Fibroblast of pulmonary artery (primary cell): ENCODE measurements at regions not wholly inside any gene's neighbourhood (a gene's known extent, or its start where the extent isn't known, plus 50 kb on each side); places are given as distances from the start of the nearest gene placed in this dataset.

Experiments
- DNase-seq: peaks from one replicate; pipeline ENCODE4 v3.0.0-alpha.2; 2010; ENCODE audit warnings: low read depth
- H3K4me3 ChIP-seq: replicated peaks from 2 replicates; pipeline ENCODE4 v1.5.1; 2011; ENCODE audit warnings: low read depth, mild to moderate bottlenecking, control low read depth, low read length, moderate library complexity
- CTCF ChIP-seq: IDR thresholded peaks from 2 replicates; pipeline ENCODE4 v1.5.1; 2011; ENCODE audit warnings: mild to moderate bottlenecking, control low read depth, low read length, inconsistent platforms; ENCODE audit errors: missing control alignments

- TF ChIP-seq CTCF: no peak
- no peak for DNase-seq
- no peak overlapping the region for H3K4me3 ChIP-seq
Observed at GRCh38 chr4:144901141-144901540, 196.9 kb downstream of the ANAPC10 start.

GRCh38 chr4:144902614-144903013 is 195.4 kb downstream of the ANAPC10 start:
- DNase-seq: no peak
- H3K4me3 ChIP-seq: no peak overlapping the region
- no peak for TF ChIP-seq CTCF

- H3K4me3 ChIP-seq: no peak overlapping the region
- peak; percentile 77 for DNase-seq
- TF ChIP-seq CTCF: no peak
Observed at GRCh38 chr4:144903953-144904711, 193.9 kb downstream of the ANAPC10 start.

GRCh38 chr4:144905286-144905685 is 192.7 kb downstream of the ANAPC10 start:
- DNase-seq: peak; percentile 16
- no peak overlapping the region for H3K4me3 ChIP-seq
- no peak for TF ChIP-seq CTCF

GRCh38 chr4:144906181-144906925 is 191.6 kb downstream of the ANAPC10 start:
- TF ChIP-seq CTCF: no peak
- no peak overlapping the region for H3K4me3 ChIP-seq
- peak; percentile 75 for DNase-seq

GRCh38 chr4:144910723-144911122 is 187.3 kb downstream of the ANAPC10 start:
- TF ChIP-seq CTCF: no peak
- no peak for DNase-seq
- no peak overlapping the region for H3K4me3 ChIP-seq
